ENCODE measurements at regions not wholly inside any gene's neighbourhood (a gene's known extent, or its start where the extent isn't known, plus 50 kb on each side); places are given as distances from the start of the nearest gene placed in this dataset.
"Not testable (repeated sequence)": the region's sequence is repeated elsewhere in the genome, so short reads cannot be mapped to it uniquely, and the experiment has no call there.

- H3K36me3 ChIP-seq (ENCODE audit: control insufficient read depth, insufficient read depth, low read length); CTCF ChIA-PET; BruUV-seq (replicated peaks); intact Hi-C loops (cut with micrococcal nuclease); H2BK15ac ChIP-seq (ENCODE audit: low read depth, low read length); H3K14ac ChIP-seq (replicated peaks; ENCODE audit: low read depth, low read length); H3K4me3 ChIP-seq (ENCODE audit: insufficient read depth, low read depth, low read length); H2AFZ ChIP-seq (replicated peaks; ENCODE audit: low read length, poor library complexity); ATAC-seq (ENCODE audit: low read depth); H4K91ac ChIP-seq (ENCODE audit: insufficient read depth, low read depth, low read length); H4K20me1 ChIP-seq (ENCODE audit: insufficient read depth, low read length); H4K5ac ChIP-seq (ENCODE audit: low read depth, low read length); H3K18ac ChIP-seq (ENCODE audit: low read depth, low read length); H3K23ac ChIP-seq (ENCODE audit: low read depth, low read length); H2BK20ac ChIP-seq (ENCODE audit: low read depth, low read length); H3K27ac ChIP-seq (ENCODE audit: insufficient read depth, low read length); H3K4me2 ChIP-seq (ENCODE audit: low read depth, low read length); H3K9ac ChIP-seq (ENCODE audit: low read depth, low read length); H3K4me1 ChIP-seq (ENCODE audit: control insufficient read depth, insufficient read depth, low read length); POLR2A ChIA-PET (ENCODE audit: unreplicated experiment); H3K9me1 ChIP-seq (ENCODE audit: insufficient read depth, low read length); H4K8ac ChIP-seq (ENCODE audit: low read depth in 2 of 2, low read length in 2 of 2); H3K56ac ChIP-seq (ENCODE audit: extremely low read depth, insufficient read depth, low read length); dilution Hi-C loops (cut with HindIII; ENCODE audit: low sequenced_read_pairs, unreplicated experiment); in situ Hi-C loops (cut with MboI; ENCODE audit: low sequenced_read_pairs); H2AK9ac ChIP-seq (replicated peaks; ENCODE audit: low read depth, low read length, poor library complexity); H3K79me1 ChIP-seq (ENCODE audit: low read depth in 1 of 2, low read length in 2 of 2); H2BK5ac ChIP-seq (ENCODE audit: low read depth, low read length, poor library complexity, severe bottlenecking); DNase-seq; H3K27me3 ChIP-seq (ENCODE audit: control insufficient read depth, insufficient read depth, low read length); H2BK120ac ChIP-seq (ENCODE audit: low read depth, low read length); H3K4ac ChIP-seq (ENCODE audit: low read depth, low read length); H3K9me3 ChIP-seq (ENCODE audit: control insufficient read depth, insufficient read depth, low read length); H2AK5ac ChIP-seq (ENCODE audit: low read depth, low read length): not testable (repeated sequence)
- 93% methylated on average over 3 of the region's 34 CpGs; no CpG with 5 or more reads in 1 of the 2 experiments for WGBS, 2 experiments (ENCODE audit: extremely low coverage in 2 of 2, insufficient read length in 1 of 2)
Observed at GRCh38 chr3:181925841-181926240, 214.1 kb downstream of the SOX2 start.
